Smooth muscle cell (in vitro differentiated cells): ENCODE measurements at regions not wholly inside any gene's neighbourhood (a gene's known extent, or its start where the extent isn't known, plus 50 kb on each side); places are given as distances from the start of the nearest gene placed in this dataset.
"Not testable (repeated sequence)": the region's sequence is repeated elsewhere in the genome, so short reads cannot be mapped to it uniquely, and the experiment has no call there.

Experiments used
- DNase-seq: peaks from one replicate; lab custom pipeline; 2025; ENCODE audit not compliant: unreplicated experiment; lab: John Stamatoyannopoulos, UW
- H2AFZ ChIP-seq: fragments of 200-600 bp; sonication (generic); 2 replicates; pipeline ENCODE4 v1.6.0; 2016; ENCODE audit warnings: antibody characterized with exemption, low read depth, mild to moderate bottlenecking
- H3F3A ChIP-seq: fragments of 200-600 bp; sonication (generic); 2 replicates; pipeline ENCODE4 v1.6.0; 2017; ENCODE audit warnings: antibody characterized with exemption, low read depth
- H3K27ac ChIP-seq: fragments of 200-600 bp; sonication (generic); 2 replicates; pipeline ENCODE4 v1.5.1; 2016; ENCODE audit warnings: low read depth, mild to moderate bottlenecking
- H3K27me3 ChIP-seq: fragments of 200-600 bp; sonication (generic); 2 replicates; pipeline ENCODE4 v1.6.1; 2016; ENCODE audit warnings: low read depth, mild to moderate bottlenecking
- H3K36me3 ChIP-seq: fragments of 200-600 bp; sonication (generic); 2 replicates; pipeline ENCODE4 v1.5.1; 2016; ENCODE audit warnings: low read depth
- H3K4me1 ChIP-seq: fragments of 200-600 bp; sonication (generic); 2 replicates; pipeline ENCODE4 v1.5.1; 2016; ENCODE audit warnings: low read depth
- H3K4me2 ChIP-seq: fragments of 200-600 bp; sonication (generic); 2 replicates; pipeline ENCODE4 v1.6.0; 2016; ENCODE audit warnings: mild to moderate bottlenecking
- H3K4me3 ChIP-seq: fragments of 200-600 bp; sonication (generic); 2 replicates; pipeline ENCODE4 v1.5.1; 2016; ENCODE audit warnings: mild to moderate bottlenecking
- H3K79me2 ChIP-seq: fragments of 200-600 bp; sonication (generic); 2 replicates; pipeline ENCODE4 v1.6.0; 2016; ENCODE audit warnings: low read depth, mild to moderate bottlenecking
- H3K9ac ChIP-seq: fragments of 200-600 bp; sonication (generic); 2 replicates; pipeline ENCODE4 v1.6.0; 2016; ENCODE audit warnings: low read depth
- H3K9me3 ChIP-seq: fragments of 200-600 bp; sonication (generic); replicated peaks from 2 replicates; pipeline ENCODE4 v1.5.1; 2016; ENCODE audit warnings: low read depth
- H4K20me1 ChIP-seq: fragments of 200-600 bp; sonication (generic); 2 replicates; pipeline ENCODE4 v1.6.0; 2016; ENCODE audit warnings: low read depth
- CTCF ChIP-seq: fragments of 200-600 bp; sonication (generic); IDR thresholded peaks from 2 replicates; pipeline ENCODE4 v1.5.1; 2017; ENCODE audit warnings: borderline replicate concordance, mild to moderate bottlenecking, antibody characterized with exemption; ENCODE audit not compliant: insufficient read depth, poor library complexity, severe bottlenecking
- WGBS: methylation state at CpG from one replicate; pipeline ENCODE4 v1.1.7; 2016; ENCODE audit warnings: low lambda C conversion rate; 5-methylcytosine and 5-hydroxymethylcytosine counted together

GRCh38 chr4:11060637-11061036, 368.1 kb downstream of the HS3ST1 start:
- not testable (repeated sequence) for H3K27ac ChIP-seq, H4K20me1 ChIP-seq, H3K4me2 ChIP-seq, H3K4me1 ChIP-seq, DNase-seq, H3K4me3 ChIP-seq, H3K9me3 ChIP-seq, H3K27me3 ChIP-seq, H2AFZ ChIP-seq, H3F3A ChIP-seq, H3K9ac ChIP-seq, H3K36me3 ChIP-seq, H3K79me2 ChIP-seq
- 95% methylated on average over 3 of the region's 3 CpGs for WGBS

GRCh38 chr4:11054937-11055336, 370.4 kb upstream of the CLNK start:
- H3K27me3 ChIP-seq, H2AFZ ChIP-seq, H3K4me2 ChIP-seq, H3K36me3 ChIP-seq, H3K4me1 ChIP-seq, H3K27ac ChIP-seq, H3K9ac ChIP-seq, H3F3A ChIP-seq, H3K79me2 ChIP-seq, DNase-seq, H3K9me3 ChIP-seq, H4K20me1 ChIP-seq, H3K4me3 ChIP-seq: not testable (repeated sequence)
- WGBS, result 98% methylated on average over 7 of the region's 7 CpGs

- no peaks in the 10 kb centered on the region for H3K27me3 ChIP-seq
- no peaks in the 10 kb centered on the region for H3K9me3 ChIP-seq
- no peak overlapping the region for H3K4me3 ChIP-seq
- H4K20me1 ChIP-seq, result no peaks in the 10 kb centered on the region
- no peaks in the 10 kb centered on the region for H3F3A ChIP-seq
- no peak for DNase-seq
- H2AFZ ChIP-seq, result no peak overlapping the region
- no peaks in the 10 kb centered on the region for H3K4me1 ChIP-seq
- H3K4me2 ChIP-seq, result no peak overlapping the region
- H3K9ac ChIP-seq, result no peak overlapping the region
- no peak for TF ChIP-seq CTCF
- no peaks in the 10 kb centered on the region for H3K36me3 ChIP-seq
- 68% methylated on average over 5 of the region's 5 CpGs for WGBS
- H3K79me2 ChIP-seq, result no peaks in the 10 kb centered on the region
- no peak overlapping the region for H3K27ac ChIP-seq
These were observed 369.1 kb upstream of the CLNK start for GRCh38 chr4:11053601-11054220.

- 97% methylated on average over 2 of the region's 2 CpGs for WGBS
- no peaks in the 10 kb centered on the region for H3K79me2 ChIP-seq
- no peak overlapping the region for H3K27ac ChIP-seq
These were observed 366.6 kb upstream of the CLNK start for GRCh38 chr4:11051181-11051580.

More at GRCh38 chr4:11051181-11051580, 366.6 kb upstream of the CLNK start:
- Histone ChIP-seq H2AFZ (no peak overlapping the region), H4K20me1 (no peaks in the 10 kb centered on the region), H3K9me3 (no peaks in the 10 kb centered on the region), H3K36me3 (no peaks in the 10 kb centered on the region), H3K4me1 (no peaks in the 10 kb centered on the region), H3K27me3 (no peaks in the 10 kb centered on the region), H3K9ac (no peak overlapping the region), H3K4me2 (no peak overlapping the region), H3F3A (no peaks in the 10 kb centered on the region), H3K4me3 (no peak overlapping the region)
- no peak for DNase-seq
- no peak for TF ChIP-seq CTCF
